HG02840 (cell line): ENCODE measurements at regions not wholly inside any gene's neighbourhood (a gene's known extent, or its start where the extent isn't known, plus 50 kb on each side); places are given as distances from the start of the nearest gene placed in this dataset.

Source experiments
- ATAC-seq: cut with Tn5 transposase; IDR thresholded peaks from one replicate; pipeline ENCODE4 v1.9.1; 2021; ENCODE audit warnings: mild to moderate bottlenecking, moderate library complexity, moderate number of reproducible peaks; ENCODE audit not compliant: unreplicated experiment, low FRiP score

GRCh38 chr13:22357132-22357531 is 686.3 kb downstream of the FGF9 start:
- no peak for ATAC-seq

- ATAC-seq: no peak
These were observed 698.2 kb downstream of the FGF9 start for GRCh38 chr13:22369090-22369489.

GRCh38 chr13:22369840-22370239 is 699.0 kb downstream of the FGF9 start:
- ATAC-seq: no peak

GRCh38 chr13:22372261-22372660 is 701.4 kb downstream of the FGF9 start:
- ATAC-seq: no peak

- no peak for ATAC-seq
These were observed 704.3 kb downstream of the FGF9 start for GRCh38 chr13:22375151-22375550.

- ATAC-seq: no peak
These were observed 717.0 kb downstream of the FGF9 start for GRCh38 chr13:22387899-22388298.

- ATAC-seq: no peak
These were observed 729.0 kb downstream of the FGF9 start for GRCh38 chr13:22399801-22400420.

GRCh38 chr13:22402682-22403081 is 731.8 kb downstream of the FGF9 start:
- ATAC-seq: no peak

GRCh38 chr13:22403144-22403543 is 732.3 kb downstream of the FGF9 start:
- no peak for ATAC-seq

- no peak for ATAC-seq
These were observed 735.0 kb downstream of the FGF9 start for GRCh38 chr13:22405891-22406290.

GRCh38 chr13:22412452-22412851 is 741.6 kb downstream of the FGF9 start:
- no peak for ATAC-seq

- ATAC-seq: no peak
These were observed 751.1 kb downstream of the FGF9 start for GRCh38 chr13:22422023-22422422.

GRCh38 chr13:22422712-22423111 is 751.8 kb downstream of the FGF9 start:
- ATAC-seq: no peak

GRCh38 chr13:22423261-22423660 is 752.4 kb downstream of the FGF9 start:
- no peak for ATAC-seq

- ATAC-seq: no peak
These were observed 754.2 kb downstream of the FGF9 start for GRCh38 chr13:22425087-22425486.

- ATAC-seq: no peak
These were observed 753.7 kb upstream of the SGCG start for GRCh38 chr13:22427066-22427465.

- ATAC-seq: no peak
These were observed 753.0 kb upstream of the SGCG start for GRCh38 chr13:22427783-22428182.

GRCh38 chr13:22428188-22428828 is 752.5 kb upstream of the SGCG start:
- ATAC-seq: no peak

- ATAC-seq: no peak
These were observed 748.1 kb upstream of the SGCG start for GRCh38 chr13:22432690-22433089.

- ATAC-seq: no peak
These were observed 733.5 kb upstream of the SGCG start for GRCh38 chr13:22447132-22447886.

GRCh38 chr13:22449251-22449650 is 731.5 kb upstream of the SGCG start:
- no peak for ATAC-seq

- ATAC-seq: no peak
These were observed 729.4 kb upstream of the SGCG start for GRCh38 chr13:22451327-22451741.
